ENCODE measurements at regions not wholly inside any gene's neighbourhood (a gene's known extent, or its start where the extent isn't known, plus 50 kb on each side); places are given as distances from the start of the nearest gene placed in this dataset.

GRCh38 chr20:60326821-60327220 lies 368.6 kb downstream of the CDH26 start:
- Mint-ChIP-seq H3K27ac (no peak overlapping the region), H3K4me1 (ENCODE audit: low read depth) (no peaks in the 10 kb centered on the region), H3K9me3 (no peaks in the 10 kb centered on the region), H3K36me3 (ENCODE audit: low read depth) (no peaks in the 10 kb centered on the region), H3K27me3 (no peaks in the 10 kb centered on the region), H3K4me3 (no peak overlapping the region)
- TF ChIP-seq CTCF (IDR thresholded peaks at IDR 0.05), result no peak
- ATAC-seq (ENCODE audit: poor library complexity) (no peak), DNase-seq (no peak)
- Histone ChIP-seq H3K4me3 (ENCODE audit: low read length) (no peak overlapping the region), H3K9me3 (ENCODE audit: control insufficient read depth in 1 of 2, insufficient read depth in 1 of 2, low read length in 2 of 2) (no peaks in the 10 kb centered on the region), H3K4me1 (ENCODE audit: insufficient read depth, low read length) (no peaks in the 10 kb centered on the region), H3K36me3 (ENCODE audit: insufficient read depth, low read length) (no peaks in the 10 kb centered on the region), H3K27ac (ENCODE audit: low read depth in 1 of 2, low read length in 2 of 2) (no peak overlapping the region), H3K27me3 (ENCODE audit: control insufficient read depth in 1 of 2, insufficient read depth in 2 of 2, low read length in 2 of 2) (no peaks in the 10 kb centered on the region)
- CTCF ChIA-PET, result no interaction called here
- POLR2A ChIA-PET, result no interaction called here
- intact Hi-C loops (cut with DNase I, micrococcal nuclease), result no loop called here

- ChIA-PET POLR2A (no interaction called here), CTCF (no interaction called here)
- H3K4me3 Mint-ChIP-seq, result no peak overlapping the region
- H3K27me3 ChIP-seq (ENCODE audit: control insufficient read depth in 1 of 2, insufficient read depth in 2 of 2, low read length in 2 of 2), result no peaks in the 10 kb centered on the region
- H3K27me3 Mint-ChIP-seq, result no peaks in the 10 kb centered on the region
- no peaks in the 10 kb centered on the region for H3K4me1 ChIP-seq (ENCODE audit: insufficient read depth, low read length)
- no peak for TF ChIP-seq CTCF (IDR thresholded peaks at IDR 0.05)
- H3K36me3 ChIP-seq (ENCODE audit: insufficient read depth, low read length), result no peaks in the 10 kb centered on the region
- intact Hi-C loops (cut with DNase I, micrococcal nuclease), result no loop called here
- no peak for DNase-seq
- no peak overlapping the region for H3K4me3 ChIP-seq (ENCODE audit: low read length)
- no peak overlapping the region for H3K27ac Mint-ChIP-seq
- H3K36me3 Mint-ChIP-seq (ENCODE audit: low read depth), result no peaks in the 10 kb centered on the region
- no peaks in the 10 kb centered on the region for H3K9me3 ChIP-seq (ENCODE audit: control insufficient read depth in 1 of 2, insufficient read depth in 1 of 2, low read length in 2 of 2)
- no peak overlapping the region for H3K27ac ChIP-seq (ENCODE audit: low read depth in 1 of 2, low read length in 2 of 2)
- H3K9me3 Mint-ChIP-seq, result no peaks in the 10 kb centered on the region
- no peaks in the 10 kb centered on the region for H3K4me1 Mint-ChIP-seq (ENCODE audit: low read depth)
- ATAC-seq (ENCODE audit: poor library complexity), result no peak
These were observed 369.9 kb downstream of the CDH26 start for GRCh38 chr20:60327971-60328660.

GRCh38 chr20:60330461-60330860 lies 372.2 kb downstream of the CDH26 start:
- ChIA-PET POLR2A (no interaction called here), CTCF (no interaction called here)
- DNase-seq, result no peak
- no peak for ATAC-seq (ENCODE audit: poor library complexity)
- no peaks in the 10 kb centered on the region for H3K36me3 Mint-ChIP-seq (ENCODE audit: low read depth)
- no peak overlapping the region for H3K27ac Mint-ChIP-seq
- H3K27me3 Mint-ChIP-seq, result no peaks in the 10 kb centered on the region
- H3K9me3 ChIP-seq (ENCODE audit: control insufficient read depth in 1 of 2, insufficient read depth in 1 of 2, low read length in 2 of 2), result no peaks in the 10 kb centered on the region
- no peak for TF ChIP-seq CTCF (IDR thresholded peaks at IDR 0.05)
- intact Hi-C loops (cut with DNase I, micrococcal nuclease), result no loop called here
- no peak overlapping the region for H3K4me3 Mint-ChIP-seq
- no peaks in the 10 kb centered on the region for H3K4me1 ChIP-seq (ENCODE audit: insufficient read depth, low read length)
- no peak overlapping the region for H3K27ac ChIP-seq (ENCODE audit: low read depth in 1 of 2, low read length in 2 of 2)
- no peaks in the 10 kb centered on the region for H3K4me1 Mint-ChIP-seq (ENCODE audit: low read depth)
- H3K27me3 ChIP-seq (ENCODE audit: control insufficient read depth in 1 of 2, insufficient read depth in 2 of 2, low read length in 2 of 2), result no peaks in the 10 kb centered on the region
- H3K9me3 Mint-ChIP-seq, result no peaks in the 10 kb centered on the region
- H3K36me3 ChIP-seq (ENCODE audit: insufficient read depth, low read length), result no peaks in the 10 kb centered on the region
- no peak overlapping the region for H3K4me3 ChIP-seq (ENCODE audit: low read length)

All from CD4-positive, alpha-beta T cell (primary cell).